Ureter (tissue), 1 donor: ENCODE measurements at regions not wholly inside any gene's neighbourhood (a gene's known extent, or its start where the extent isn't known, plus 50 kb on each side); places are given as distances from the start of the nearest gene placed in this dataset.
"Not testable (repeated sequence)": the region's sequence is repeated elsewhere in the genome, so short reads cannot be mapped to it uniquely, and the experiment has no call there.

ENCODE experiments used
- DNase-seq: peaks from one replicate; pipeline ENCODE4 v3.0.0-alpha.2; 2020; ENCODE audit warnings: low spot score
- donor health status: DM: yes; HTN: yes; CAD: no.

- no peak for DNase-seq
Observed at GRCh38 chr7:79552463-79552862, 99.0 kb upstream of the MAGI2 start.

DNA sequence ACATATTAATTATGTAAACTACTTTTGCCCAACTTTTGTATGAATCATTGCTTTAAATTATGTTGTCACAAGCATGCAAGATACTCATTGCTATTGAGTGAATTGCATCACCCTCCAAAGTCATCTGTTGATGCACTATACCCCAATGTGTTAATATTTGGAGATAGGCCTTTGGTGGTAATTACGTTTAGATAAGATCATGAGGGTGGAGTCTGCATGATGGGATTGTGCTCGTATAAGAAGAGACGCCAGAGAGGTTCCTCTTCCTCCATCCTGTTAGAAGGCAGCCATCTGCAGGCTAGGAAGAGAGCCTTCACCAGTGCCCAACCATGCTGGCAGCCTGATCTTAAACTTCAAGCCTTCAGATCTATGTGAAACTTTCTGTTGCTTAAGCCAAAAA is 95.3 kb upstream of the MAGI2 start:
- DNase-seq, result no peak

DNA sequence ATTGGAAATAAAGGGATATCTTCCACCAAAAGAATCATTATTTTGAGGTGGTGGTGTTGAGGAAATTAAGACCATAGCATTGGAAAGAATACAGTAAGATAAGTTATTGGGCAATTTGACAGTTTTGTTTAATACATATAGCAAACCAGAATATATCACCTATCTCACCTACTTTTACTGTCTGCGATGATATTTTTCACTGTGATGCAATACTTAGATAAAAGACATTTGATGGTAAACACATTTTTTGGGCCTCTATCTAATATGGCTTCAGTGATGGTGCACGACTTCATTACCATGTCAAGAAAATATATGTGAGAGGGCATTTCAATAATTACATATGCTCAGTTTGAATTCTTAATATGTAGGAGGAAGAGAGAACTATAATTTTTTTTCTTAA is 93.7 kb upstream of the MAGI2 start:
- no peak for DNase-seq

GRCh38 chr7:79540592-79540991 is 87.1 kb upstream of the MAGI2 start:
- DNase-seq, result no peak

- no peak for DNase-seq
Observed at GRCh38 chr7:79534128-79534527, 80.7 kb upstream of the MAGI2 start.

- no peak for DNase-seq
Observed at GRCh38 chr7:79531905-79532664, 78.6 kb upstream of the MAGI2 start.

DNA sequence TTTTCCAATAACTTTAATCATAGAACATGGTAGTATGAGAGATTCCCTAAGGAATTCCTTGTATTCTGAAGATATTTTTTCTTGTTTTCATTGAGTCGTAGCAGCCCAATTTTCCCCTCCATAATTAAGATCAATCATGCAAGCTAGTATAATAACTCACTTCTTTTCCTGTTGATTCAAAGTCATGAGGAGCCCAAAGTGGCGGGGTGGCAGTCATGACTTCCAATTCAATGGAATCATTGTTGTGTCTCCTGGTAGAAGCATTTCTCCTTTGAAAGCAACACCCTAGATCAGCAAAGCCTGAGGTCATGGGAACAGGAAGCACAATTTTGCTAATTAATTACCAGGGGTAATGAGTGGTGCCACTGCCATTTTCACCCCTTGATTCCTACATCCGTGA is 77.6 kb upstream of the MAGI2 start:
- no peak for DNase-seq

- DNase-seq, result no peak
Observed at GRCh38 chr7:79529881-79530235, 76.4 kb upstream of the MAGI2 start.

GRCh38 chr7:79529214-79529880 is 75.9 kb upstream of the MAGI2 start:
- DNase-seq, result no peak

GRCh38 chr7:79528421-79528820 is 75.0 kb upstream of the MAGI2 start:
- DNase-seq, result no peak

DNA sequence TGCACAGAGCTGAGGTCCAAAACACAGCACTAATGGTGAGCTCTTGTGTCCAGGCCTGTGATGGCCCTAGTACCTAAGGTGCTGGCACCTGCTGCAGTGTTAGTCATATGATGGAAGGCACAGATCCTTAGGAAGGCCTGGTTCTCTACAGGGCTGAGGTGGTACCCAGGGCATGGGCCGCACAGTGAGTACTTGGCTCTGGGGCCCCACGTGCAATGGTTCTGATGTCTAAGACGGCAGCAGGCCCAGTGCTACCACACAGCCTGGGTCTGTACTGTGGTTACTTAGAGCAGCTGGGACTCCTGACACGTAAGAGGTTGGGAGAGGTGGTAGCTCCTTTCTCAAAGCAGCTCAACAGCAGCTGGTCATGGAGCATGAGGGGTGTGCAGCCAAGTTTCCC is 70.6 kb upstream of the MAGI2 start:
- no peak for DNase-seq

DNA sequence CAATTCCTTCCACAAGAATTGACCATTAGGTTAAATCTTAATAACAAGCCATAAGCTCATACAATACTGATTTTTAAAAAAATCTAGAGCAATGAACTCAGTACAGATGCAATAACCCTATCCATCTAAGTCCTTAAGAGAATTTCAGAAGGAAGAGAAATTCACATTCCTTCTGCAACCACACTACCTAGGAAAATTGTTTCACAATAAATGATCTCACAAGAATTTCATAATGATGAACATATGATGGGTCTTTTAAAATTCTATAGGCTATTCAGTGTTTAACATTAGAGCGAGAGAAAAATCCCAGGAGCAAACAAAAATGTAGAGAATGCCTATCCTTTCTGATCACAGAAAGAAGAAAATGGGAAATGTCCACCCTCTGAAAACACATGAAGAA is 70.0 kb upstream of the MAGI2 start:
- no peak for DNase-seq

GRCh38 chr7:79520543-79520942 is 67.1 kb upstream of the MAGI2 start:
- no peak for DNase-seq

GRCh38 chr7:79515358-79515757 is 61.9 kb upstream of the MAGI2 start:
- DNase-seq, result no peak

GRCh38 chr7:79513261-79513660 is 59.8 kb upstream of the MAGI2 start:
- DNase-seq, result no peak

DNA sequence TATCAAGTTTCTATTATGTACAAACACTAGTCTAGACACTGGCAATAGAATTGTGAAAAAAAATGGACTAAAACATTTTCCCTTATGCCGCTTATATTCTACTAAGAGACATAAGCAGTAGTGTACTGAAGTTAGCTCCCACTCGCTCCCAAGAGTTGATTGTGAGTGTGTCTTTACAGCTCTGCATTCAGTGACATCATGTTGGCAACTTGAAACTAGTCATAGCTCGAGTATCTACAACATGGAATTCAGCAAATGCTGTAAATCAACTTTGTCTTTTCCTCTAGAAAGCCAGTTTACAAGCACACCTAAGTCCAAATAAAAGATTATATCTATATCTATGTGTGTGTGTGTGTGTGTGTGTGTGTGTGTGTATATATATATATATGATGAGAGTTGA is 58.8 kb upstream of the MAGI2 start:
- no peak for DNase-seq

DNA sequence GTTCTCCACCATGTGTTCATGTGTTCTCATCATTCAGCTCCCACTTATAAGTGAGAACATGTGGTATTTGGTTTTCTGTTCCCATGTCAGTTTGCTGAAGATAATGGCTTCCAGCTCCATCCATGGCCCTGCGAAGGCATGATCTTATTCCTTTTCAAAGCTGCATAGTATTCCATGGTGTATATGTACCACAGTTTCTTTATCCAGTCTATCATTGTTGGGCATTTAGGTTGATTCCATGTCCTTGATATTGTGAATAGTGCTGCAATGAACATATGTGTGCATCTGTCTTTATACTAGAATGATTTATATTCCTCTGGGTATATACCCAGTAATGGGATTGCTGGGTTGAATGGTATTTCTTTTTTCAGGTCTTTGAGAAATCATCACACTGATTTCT is 57.6 kb upstream of the MAGI2 start:
- not testable (repeated sequence) for DNase-seq

DNA sequence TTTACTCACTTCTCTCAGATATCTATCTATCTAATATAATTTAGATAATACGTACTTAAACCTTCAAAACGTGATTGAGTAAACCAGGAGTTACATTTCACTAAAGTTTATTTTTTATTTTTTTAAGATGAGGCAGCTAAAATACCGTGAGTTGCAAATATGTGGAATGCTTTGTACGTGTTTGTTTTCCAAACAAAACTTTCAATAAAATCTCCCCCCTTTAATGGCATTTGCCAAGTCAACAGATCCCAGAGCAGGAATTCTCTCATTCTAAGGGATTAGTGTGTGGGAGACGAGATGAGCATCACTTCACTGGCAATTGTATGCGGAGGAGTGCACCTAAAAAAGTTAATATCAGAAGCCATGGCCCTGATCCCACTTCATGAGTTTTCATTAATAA is 53.7 kb upstream of the MAGI2 start:
- DNase-seq, result no peak

DNA sequence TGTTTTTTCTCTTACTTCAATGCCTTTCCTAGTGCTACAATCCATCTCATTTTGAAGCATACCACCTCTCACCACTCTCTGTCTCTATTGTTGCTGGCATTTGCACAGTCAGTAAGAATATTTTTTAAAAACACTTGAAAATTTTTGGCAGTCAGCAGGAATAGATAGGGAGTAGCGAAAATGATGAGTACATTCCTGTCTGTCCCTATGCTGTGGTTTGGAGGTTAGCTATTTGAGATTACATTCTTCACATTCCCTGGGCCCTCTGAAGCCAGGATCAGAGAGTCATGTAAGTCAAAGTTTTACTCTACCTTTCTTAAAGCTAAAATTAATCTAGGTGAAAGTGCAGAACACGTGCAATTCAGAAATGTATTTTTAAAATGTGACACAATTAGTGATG is 53.0 kb upstream of the MAGI2 start:
- DNase-seq, result no peak

DNA sequence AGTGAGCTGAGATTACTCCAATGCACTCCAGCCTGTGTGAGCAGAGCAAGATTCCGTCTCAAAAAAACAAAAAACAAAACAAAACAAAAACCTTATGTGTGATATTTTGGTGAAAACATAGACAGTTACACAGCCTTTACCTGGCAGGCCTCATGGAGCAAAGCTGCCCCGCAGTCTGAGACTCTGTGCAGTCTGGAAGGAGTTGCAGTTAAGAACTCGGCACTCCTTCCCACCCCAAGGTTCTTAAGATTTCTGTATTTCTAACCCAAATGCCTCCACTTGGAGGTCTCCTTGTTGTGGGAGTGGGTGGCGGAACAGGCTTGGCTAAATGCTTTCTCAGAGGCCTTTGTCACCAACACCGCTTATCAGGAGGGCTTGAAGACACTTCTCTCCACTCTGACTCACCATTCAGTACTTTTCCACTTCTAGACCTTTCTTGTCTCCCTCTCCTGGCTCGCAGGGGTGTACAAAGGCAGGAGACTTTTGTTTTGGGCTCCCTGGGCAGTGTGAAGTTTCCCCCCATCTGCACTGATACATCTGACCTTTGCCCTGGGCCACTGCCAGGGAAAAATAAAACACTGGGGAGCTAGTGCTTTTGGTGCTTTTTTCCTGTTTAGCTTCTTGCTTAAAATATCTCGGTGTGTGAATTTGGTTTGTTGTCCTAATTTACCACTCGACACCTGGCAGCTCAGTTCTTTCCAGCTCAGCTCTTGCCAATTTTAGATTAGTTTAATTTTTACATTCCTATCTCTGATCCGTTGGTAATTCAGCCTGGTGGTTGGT is 51.3 kb upstream of the MAGI2 start:
- no peak for DNase-seq
